Transverse colon (tissue), 4 donors: ENCODE measurements at regions not wholly inside any gene's neighbourhood (a gene's known extent, or its start where the extent isn't known, plus 50 kb on each side); places are given as distances from the start of the nearest gene placed in this dataset.

Experiments
- DNase-seq: peaks from one replicate; pipeline ENCODE4 v3.0.0-alpha.2; 2019
- H3K27ac ChIP-seq, 4 donors: fragments of 200-600 bp; sonication (generic); 2 replicates each; pipeline ENCODE4 v1.5.1; 2016 to 2018; ENCODE audit warnings: inconsistent platforms in 4 of 4
- H3K27me3 ChIP-seq: fragments of 200-600 bp; sonication (generic); 2 replicates; pipeline ENCODE4 v1.5.1; 2017; ENCODE audit warnings: inconsistent platforms
- H3K36me3 ChIP-seq, 4 donors: fragments of 200-600 bp; sonication (generic); 2 replicates each; pipeline ENCODE4 v1.5.1; 2017 to 2019; ENCODE audit warnings: inconsistent platforms in 4 of 4
- H3K4me1 ChIP-seq, 4 donors: fragments of 200-600 bp; sonication (generic); 2 replicates each; pipeline ENCODE4 v1.5.1; 2017 to 2020; ENCODE audit warnings: inconsistent platforms in 4 of 4
- H3K4me3 ChIP-seq, 4 donors: fragments of 200-600 bp; sonication (generic); 1 replicate in 1 of 4; 2 replicates in 3 of 4; pipeline versions ENCODE4 v1.5.1 to v1.6.1; 2017 to 2019; ENCODE audit warnings: inconsistent platforms in 4 of 4
- H3K9me3 ChIP-seq, 2 donors: fragments of 200-600 bp; sonication (generic); 2 replicates each; pipeline ENCODE4 v1.5.1; 2017 to 2019; ENCODE audit warnings: inconsistent platforms in 2 of 2
- CTCF ChIP-seq, 5 experiments: fragments of 200-600 bp in 3 of 5; fragments of 450-650 bp in 2 of 5; sonication (generic) in 3 of 5; IDR thresholded peaks; 1 replicate in 2 of 5; 2 replicates in 3 of 5; pipeline ENCODE4 v1.5.1; 2016 to 2017; ENCODE audit warnings: antibody characterized with exemption in 5 of 5, inconsistent platforms in 3 of 5, mild to moderate bottlenecking in 2 of 5, moderate library complexity in 1 of 5
- EP300 ChIP-seq: sonication (generic); formaldehyde crosslinking; IDR thresholded peaks from one replicate; pipeline ENCODE4 v1.6.1; 2017; ENCODE audit warnings: antibody characterized with exemption, low read depth
- POLR2A ChIP-seq: fragments of 450-650 bp; IDR thresholded peaks from one replicate; pipeline ENCODE4 v1.6.1; 2016; ENCODE audit warnings: antibody characterized with exemption, mild to moderate bottlenecking, moderate library complexity
- POLR2AphosphoS5 ChIP-seq, 3 donors: sonication (generic); formaldehyde crosslinking; IDR thresholded peaks; one replicate each; pipeline ENCODE4 v1.6.1; 2016; ENCODE audit warnings: antibody characterized with exemption in 3 of 3
- WGBS, 2 donors: methylation state at CpG; one replicate each; pipeline ENCODE4 v1.1.5; 2018; ENCODE audit warnings: low coverage in 1 of 2; 5-methylcytosine and 5-hydroxymethylcytosine counted together
- in situ Hi-C, 4 donors: fragments of 200-750 bp; cut with MboI; loops; one replicate each; pipeline versions ENCODE4 v1.15.0 to v1.15.1; 2017; ENCODE audit warnings: low sequenced_read_pairs in 3 of 4, low pct_ligation_motif_present in 1 of 4, low pct_unique_long_range_greater_than_20kb in 1 of 4
- intact Hi-C: fragments of 100-400 bp; cut with DNase I; formaldehyde crosslinking; loops from one replicate; pipeline ENCODE4 v1.15.1; 2023; ENCODE audit warnings: low total_unique reads

GRCh38 chr16:72602499-72602898 is 430.5 kb upstream of the PMFBP1 start:
- H3K4me1 ChIP-seq: no peaks in the 10 kb centered on the region
- in situ Hi-C loops: no loop called here
- intact Hi-C loops: no loop called here
- TF ChIP-seq POLR2AphosphoS5 (IDR thresholded peaks at IDR 0.05) (no peak), EP300 (no peak), POLR2A (no peak), CTCF (IDR thresholded peaks at IDR 0.05) (no peak)
- no peak overlapping the region for H3K4me3 ChIP-seq
- no peaks in the 10 kb centered on the region for H3K27me3 ChIP-seq
- H3K9me3 ChIP-seq: no peaks in the 10 kb centered on the region
- H3K27ac ChIP-seq: no peak overlapping the region
- DNase-seq: no peak
- 90 to 92% methylated on average over 2 of the region's 2 CpGs for WGBS, 2 donors
- H3K36me3 ChIP-seq: no peaks in the 10 kb centered on the region

- Histone ChIP-seq H3K27ac (no peak overlapping the region), H3K9me3 (no peaks in the 10 kb centered on the region), H3K27me3 (no peaks in the 10 kb centered on the region), H3K4me3 (no peak overlapping the region), H3K4me1 (no peaks in the 10 kb centered on the region), H3K36me3 (no peaks in the 10 kb centered on the region)
- TF ChIP-seq EP300: no peak
- no peak for DNase-seq
- in situ Hi-C loops (no loop called here), intact Hi-C loops (no loop called here)
Measured at GRCh38 chr16:72598696-72599095, 426.7 kb upstream of the PMFBP1 start.

GRCh38 chr16:72597938-72598337 is 426.0 kb upstream of the PMFBP1 start:
- H3K4me3 ChIP-seq: no peak overlapping the region
- H3K9me3 ChIP-seq: no peaks in the 10 kb centered on the region
- no peaks in the 10 kb centered on the region for H3K27me3 ChIP-seq
- intact Hi-C loops: no loop called here
- TF ChIP-seq CTCF (IDR thresholded peaks at IDR 0.05): no peak
- TF ChIP-seq POLR2A: no peak
- TF ChIP-seq POLR2AphosphoS5 (IDR thresholded peaks at IDR 0.05): no peak
- TF ChIP-seq EP300: no peak
- DNase-seq: no peak
- in situ Hi-C loops: no loop called here
- WGBS, 2 donors: 83 to 100% methylated on average over 3 of the region's 3 CpGs
- H3K36me3 ChIP-seq: no peaks in the 10 kb centered on the region
- no peaks in the 10 kb centered on the region for H3K4me1 ChIP-seq
- no peak overlapping the region for H3K27ac ChIP-seq

- in situ Hi-C loops: no loop called here
- DNase-seq: no peak
- Histone ChIP-seq H3K4me3 (no peak overlapping the region), H3K9me3 (no peaks in the 10 kb centered on the region), H3K27me3 (no peaks in the 10 kb centered on the region), H3K36me3 (no peaks in the 10 kb centered on the region), H3K27ac (no peak overlapping the region), H3K4me1 (no peaks in the 10 kb centered on the region)
- TF ChIP-seq CTCF (IDR thresholded peaks at IDR 0.05) (no peak), POLR2AphosphoS5 (IDR thresholded peaks at IDR 0.05) (no peak), POLR2A (no peak), EP300 (no peak)
- intact Hi-C loops: no loop called here
- WGBS, 2 donors: 82 to 100% methylated on average over 1 to 3 of the region's 3 CpGs
Measured at GRCh38 chr16:72596373-72596772, 424.4 kb upstream of the PMFBP1 start.

- intact Hi-C loops (no loop called here), in situ Hi-C loops (no loop called here)
- 54 to 70% methylated on average over 2 of the region's 2 CpGs for WGBS, 2 donors
- TF ChIP-seq POLR2AphosphoS5 (IDR thresholded peaks at IDR 0.05): no peak
- TF ChIP-seq POLR2A: no peak
- TF ChIP-seq CTCF (IDR thresholded peaks at IDR 0.05): no peak
- TF ChIP-seq EP300: no peak
- Histone ChIP-seq H3K4me3 (no peak overlapping the region), H3K36me3 (no peaks in the 10 kb centered on the region), H3K4me1 (no peaks in the 10 kb centered on the region), H3K27me3 (no peaks in the 10 kb centered on the region), H3K9me3 (no peaks in the 10 kb centered on the region), H3K27ac (no peak overlapping the region)
- no peak for DNase-seq
Measured at GRCh38 chr16:72590151-72590937, 418.4 kb upstream of the PMFBP1 start.
